GM12865 (cell line): ENCODE measurements at regions not wholly inside any gene's neighbourhood (a gene's known extent, or its start where the extent isn't known, plus 50 kb on each side); places are given as distances from the start of the nearest gene placed in this dataset.

Experiments
- DNase-seq: peaks from one replicate; pipeline ENCODE4 v3.0.0; 2010; ENCODE audit warnings: low read depth
- H3K4me3 ChIP-seq: 2 replicates; pipeline ENCODE4 v1.5.1; 2011; ENCODE audit warnings: mild to moderate bottlenecking, low read depth, low read length, control low read depth
- TF ChIP-seq, protein P1 (sequence below): IDR thresholded peaks from 2 replicates; pipeline ENCODE4 v1.5.1; 2011; ENCODE audit warnings: low read length, control low read depth, low read depth, inconsistent platforms; ENCODE audit not compliant: insufficient read depth; ENCODE audit errors: missing control alignments

- DNase-seq: no peak
- TF ChIP-seq, protein P1, sequence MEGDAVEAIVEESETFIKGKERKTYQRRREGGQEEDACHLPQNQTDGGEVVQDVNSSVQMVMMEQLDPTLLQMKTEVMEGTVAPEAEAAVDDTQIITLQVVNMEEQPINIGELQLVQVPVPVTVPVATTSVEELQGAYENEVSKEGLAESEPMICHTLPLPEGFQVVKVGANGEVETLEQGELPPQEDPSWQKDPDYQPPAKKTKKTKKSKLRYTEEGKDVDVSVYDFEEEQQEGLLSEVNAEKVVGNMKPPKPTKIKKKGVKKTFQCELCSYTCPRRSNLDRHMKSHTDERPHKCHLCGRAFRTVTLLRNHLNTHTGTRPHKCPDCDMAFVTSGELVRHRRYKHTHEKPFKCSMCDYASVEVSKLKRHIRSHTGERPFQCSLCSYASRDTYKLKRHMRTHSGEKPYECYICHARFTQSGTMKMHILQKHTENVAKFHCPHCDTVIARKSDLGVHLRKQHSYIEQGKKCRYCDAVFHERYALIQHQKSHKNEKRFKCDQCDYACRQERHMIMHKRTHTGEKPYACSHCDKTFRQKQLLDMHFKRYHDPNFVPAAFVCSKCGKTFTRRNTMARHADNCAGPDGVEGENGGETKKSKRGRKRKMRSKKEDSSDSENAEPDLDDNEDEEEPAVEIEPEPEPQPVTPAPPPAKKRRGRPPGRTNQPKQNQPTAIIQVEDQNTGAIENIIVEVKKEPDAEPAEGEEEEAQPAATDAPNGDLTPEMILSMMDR: no peak
- H3K4me3 ChIP-seq: no peak overlapping the region
Observed at GRCh38 chr6:144844596-144844995, 559.5 kb downstream of the UTRN start.

DNA sequence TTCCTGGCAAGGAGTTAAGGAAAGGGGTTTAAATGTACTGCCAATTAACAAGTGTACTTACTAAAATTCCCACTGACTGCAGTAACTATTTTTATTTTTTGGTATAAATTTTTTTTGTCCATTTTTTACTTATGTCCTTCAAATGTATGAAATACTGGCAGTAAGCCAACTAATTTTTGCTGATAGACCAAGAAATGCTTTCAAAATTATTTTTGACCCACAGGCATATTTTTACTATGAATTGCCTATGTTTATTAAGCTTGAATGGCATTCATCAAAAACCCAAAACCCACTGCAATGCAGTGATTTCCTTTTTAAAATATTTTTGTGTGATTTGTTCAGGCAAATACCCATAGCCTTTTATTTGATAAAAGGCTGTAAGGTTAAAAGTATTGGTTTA, 560.1 kb downstream of the UTRN start:
- TF ChIP-seq, protein P1: no peak
- no peak for DNase-seq
- no peak overlapping the region for H3K4me3 ChIP-seq

GRCh38 chr6:144847916-144848315, 562.8 kb downstream of the UTRN start:
- TF ChIP-seq, protein P1: no peak
- no peak overlapping the region for H3K4me3 ChIP-seq
- DNase-seq: no peak

DNA sequence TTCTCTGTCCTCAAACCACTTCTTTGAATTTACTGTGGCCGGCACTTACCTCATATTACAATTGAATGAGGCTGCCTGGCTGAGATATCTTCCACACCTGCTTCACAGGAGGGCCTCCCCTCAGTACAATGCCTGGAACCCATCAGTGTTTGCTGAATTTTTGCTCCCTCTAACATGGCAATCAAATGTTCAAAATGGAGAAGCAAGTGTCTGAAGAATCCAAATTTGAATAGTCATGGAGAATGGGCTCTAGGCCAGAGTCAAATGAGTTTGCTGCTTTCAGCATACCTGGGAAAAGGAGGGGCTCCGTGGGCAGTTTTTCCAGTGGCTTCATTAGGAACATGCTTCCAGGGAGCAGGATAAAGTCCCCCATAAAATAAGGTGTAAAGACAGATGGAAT, 564.8 kb downstream of the UTRN start:
- TF ChIP-seq, protein P1: no peak
- DNase-seq: no peak
- H3K4me3 ChIP-seq: no peak overlapping the region

GRCh38 chr6:144853603-144854002, 568.5 kb downstream of the UTRN start:
- TF ChIP-seq, protein P1: no peak
- DNase-seq: no peak

GRCh38 chr6:144854654-144855053, 569.5 kb downstream of the UTRN start:
- H3K4me3 ChIP-seq: no peak overlapping the region
- DNase-seq: no peak
- TF ChIP-seq, protein P1: no peak

More at GRCh38 chr6:144853603-144854002, 568.5 kb downstream of the UTRN start:
- H3K4me3 ChIP-seq: no peak overlapping the region

GRCh38 chr6:144855375-144855774, 570.2 kb downstream of the UTRN start:
- DNase-seq: no peak
- TF ChIP-seq, protein P1: no peak
- no peak overlapping the region for H3K4me3 ChIP-seq
